ENCODE measurements at regions not wholly inside any gene's neighbourhood (a gene's known extent, or its start where the extent isn't known, plus 50 kb on each side); places are given as distances from the start of the nearest gene placed in this dataset.
"Not testable (repeated sequence)": the region's sequence is repeated elsewhere in the genome, so short reads cannot be mapped to it uniquely, and the experiment has no call there.

- no peak for DNase-seq
These were observed 826.0 kb downstream of the RAB28 start for GRCh38 chr4:12658146-12658545.

- DNase-seq, result no peak
These were observed 832.3 kb downstream of the RAB28 start for GRCh38 chr4:12651876-12652275.

GRCh38 chr4:12645732-12646131, 838.4 kb downstream of the RAB28 start:
- no peak for DNase-seq

DNA sequence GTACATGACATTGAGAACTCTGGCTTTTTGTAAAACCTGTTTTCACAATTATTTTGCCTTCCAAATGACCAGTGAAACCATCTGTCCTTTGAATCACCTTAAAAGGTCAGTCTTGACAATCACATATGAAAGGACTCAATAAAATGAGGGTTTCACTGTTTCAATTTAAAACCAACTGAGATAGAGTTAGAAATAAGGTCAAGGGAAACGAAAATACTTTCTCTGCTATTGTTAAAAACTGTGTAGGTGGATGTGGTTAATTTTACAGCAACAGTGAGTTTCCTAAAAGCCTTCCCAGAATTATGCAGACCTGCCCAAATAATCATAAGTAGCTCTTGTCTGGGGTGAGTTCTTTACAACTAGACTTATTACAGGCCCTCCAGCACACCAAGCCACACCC, 839.9 kb downstream of the RAB28 start:
- no peak for DNase-seq

DNA sequence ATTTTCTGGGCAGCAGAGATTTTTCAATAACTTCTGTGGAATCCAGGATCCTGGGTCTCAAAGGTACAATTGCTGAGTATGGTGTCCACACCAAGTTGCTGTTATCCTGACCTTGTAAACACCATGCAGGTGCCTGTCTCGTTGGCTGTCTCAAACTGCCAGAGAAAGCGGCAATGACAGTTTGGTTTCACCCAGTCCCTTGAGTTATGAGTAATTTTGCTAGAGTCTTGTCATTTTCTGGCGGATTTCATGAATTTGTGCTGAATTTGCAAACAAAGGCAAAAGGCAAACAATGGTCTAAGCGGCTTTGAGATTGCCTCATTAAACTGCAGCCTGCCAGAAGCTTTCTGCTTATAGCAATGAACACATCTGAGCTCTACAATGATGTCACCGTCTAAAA, 847.9 kb downstream of the RAB28 start:
- DNase-seq, result no peak

DNA sequence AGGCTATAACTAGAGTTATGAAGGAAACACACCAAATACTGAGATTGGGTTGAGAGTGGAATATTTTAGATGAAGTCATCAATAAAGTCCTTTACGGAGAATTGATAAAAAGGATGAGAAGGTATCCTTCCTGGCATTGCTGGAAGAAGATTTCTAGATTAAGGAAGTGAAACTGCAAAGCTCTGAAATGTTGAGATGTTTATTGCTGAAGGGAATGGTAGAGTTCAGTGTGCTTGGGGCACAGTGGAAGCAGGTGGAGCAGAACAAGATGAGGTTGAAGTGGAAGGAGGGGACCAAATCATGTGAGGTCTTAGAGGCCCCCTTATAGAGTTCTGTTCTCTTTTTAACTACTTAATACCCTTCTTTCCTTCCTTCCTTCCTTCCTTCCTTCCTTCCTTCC, 848.5 kb downstream of the RAB28 start:
- no peak for DNase-seq

DNA sequence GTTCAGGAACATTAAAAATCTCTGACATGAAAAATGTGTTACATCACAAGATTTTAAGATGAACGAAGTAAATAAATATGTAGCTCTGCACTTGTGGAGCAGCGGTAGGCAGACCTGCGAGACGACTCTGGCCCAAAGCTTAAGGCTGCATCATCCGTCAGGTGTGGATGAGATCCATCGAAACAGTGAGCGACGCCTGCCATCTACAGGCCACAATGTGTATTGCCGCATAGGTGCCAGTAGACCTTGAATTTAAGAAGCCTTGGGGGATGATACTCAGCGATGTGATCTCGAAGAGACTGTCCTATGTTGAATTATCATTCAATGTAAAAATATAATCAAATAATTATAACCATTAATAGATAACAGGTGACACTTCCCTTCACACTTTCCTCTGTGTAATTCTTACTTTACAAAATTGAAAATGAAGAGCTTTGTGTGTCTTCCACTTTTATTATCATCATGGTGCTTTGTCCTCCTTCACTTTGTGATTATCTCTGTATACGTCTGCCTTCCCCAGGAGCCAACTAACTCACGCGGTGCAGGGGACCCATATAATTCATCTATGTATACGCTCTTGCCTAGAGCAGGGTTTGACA, 851.0 kb downstream of the RAB28 start:
- peak; percentile 79 for DNase-seq

GRCh38 chr4:12615822-12616221, 868.3 kb downstream of the RAB28 start:
- DNase-seq, result no peak

DNA sequence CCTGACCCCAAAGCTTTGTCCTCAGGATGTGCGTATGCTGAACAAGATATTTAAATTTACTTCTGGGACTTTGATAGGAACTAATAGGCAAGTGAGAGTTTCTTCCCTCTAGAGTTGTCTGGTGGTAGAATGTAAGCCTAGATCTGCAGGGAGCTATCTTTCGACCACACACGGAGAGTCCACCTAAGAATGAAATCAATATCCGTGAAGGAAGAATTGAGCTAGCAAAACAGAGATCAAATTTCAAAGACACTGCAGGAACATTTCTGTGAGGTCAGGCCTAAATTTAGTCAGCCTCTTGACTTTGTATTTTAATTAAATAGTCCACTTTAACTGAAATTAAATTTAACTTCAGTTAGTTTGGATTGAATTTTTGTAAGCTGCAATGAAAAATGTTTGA, 871.3 kb downstream of the RAB28 start:
- no peak for DNase-seq

DNA sequence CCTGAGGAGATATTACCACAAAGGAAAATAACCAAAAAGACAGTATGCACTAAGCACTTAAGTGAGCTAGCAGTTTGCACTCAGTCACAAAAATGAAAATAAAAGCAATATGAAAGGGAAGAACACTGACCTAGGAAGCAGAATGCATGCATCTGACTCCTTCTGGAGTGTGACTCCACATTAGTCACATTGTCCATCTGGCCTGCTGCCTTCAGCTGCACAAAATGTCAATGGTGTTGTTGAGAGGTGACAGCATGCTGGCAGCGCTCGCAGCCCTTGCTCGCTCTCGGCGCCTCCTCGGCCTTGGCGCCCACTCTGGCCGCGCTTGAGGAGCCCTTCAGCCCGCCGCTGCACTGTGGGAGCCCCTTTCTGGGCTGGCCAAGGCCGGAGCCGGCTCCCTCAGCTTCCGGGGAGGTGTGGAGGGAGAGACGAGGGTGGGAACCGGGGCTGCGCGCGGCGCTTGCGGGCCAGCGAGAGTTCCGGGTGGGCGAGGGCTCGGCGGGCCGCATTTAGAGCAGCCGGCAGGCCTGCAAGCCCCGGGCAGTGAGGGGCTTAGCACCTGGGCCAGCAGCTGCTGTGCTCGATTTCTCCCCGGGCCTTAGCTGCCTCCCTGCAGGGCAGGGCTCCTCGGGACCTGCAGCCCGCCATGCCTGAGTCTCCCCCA, 874.8 kb downstream of the RAB28 start:
- DNase-seq, result not testable (repeated sequence)

- DNase-seq, result no peak
These were observed 888.2 kb downstream of the RAB28 start for GRCh38 chr4:12595986-12596385.

DNA sequence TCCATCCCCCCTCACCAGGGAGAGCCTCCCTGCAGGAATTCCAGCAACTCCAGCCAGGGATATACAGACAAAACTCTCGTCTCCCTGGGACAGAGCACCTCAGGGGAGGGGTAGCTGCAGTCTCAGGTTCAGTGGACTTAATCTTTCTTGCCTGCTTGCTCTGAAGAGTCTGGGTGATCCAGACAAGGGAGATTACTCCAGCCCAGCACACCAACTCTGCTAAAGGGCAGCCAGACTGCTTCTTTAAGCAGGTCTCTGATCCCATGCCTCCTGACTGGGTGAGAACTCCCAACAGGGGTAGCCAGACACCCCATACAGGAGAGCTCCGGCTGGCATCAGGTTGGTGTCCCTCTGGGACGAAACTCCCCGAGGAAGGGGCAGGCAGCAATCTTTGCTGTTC, 888.7 kb downstream of the RAB28 start:
- no peak for DNase-seq

DNA sequence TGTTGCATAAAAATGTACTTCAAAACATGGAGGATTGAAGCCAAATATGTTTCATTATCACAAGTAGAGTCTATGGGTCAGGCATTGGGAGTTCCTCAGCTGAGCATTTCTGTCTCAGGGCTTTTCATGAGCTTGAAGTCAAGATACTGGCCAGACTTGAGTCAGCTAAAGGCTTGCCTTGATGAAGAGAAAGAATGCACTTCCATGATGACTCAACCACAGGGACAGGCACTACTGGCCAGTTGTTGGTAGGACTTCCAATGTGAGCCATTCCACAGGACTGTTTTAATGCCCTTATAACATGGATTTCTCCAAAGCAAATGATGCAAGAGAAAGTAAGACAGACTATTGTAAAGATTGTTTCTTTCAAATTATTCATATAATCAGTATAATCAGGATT, 895.6 kb downstream of the RAB28 start:
- DNase-seq, result no peak

DNA sequence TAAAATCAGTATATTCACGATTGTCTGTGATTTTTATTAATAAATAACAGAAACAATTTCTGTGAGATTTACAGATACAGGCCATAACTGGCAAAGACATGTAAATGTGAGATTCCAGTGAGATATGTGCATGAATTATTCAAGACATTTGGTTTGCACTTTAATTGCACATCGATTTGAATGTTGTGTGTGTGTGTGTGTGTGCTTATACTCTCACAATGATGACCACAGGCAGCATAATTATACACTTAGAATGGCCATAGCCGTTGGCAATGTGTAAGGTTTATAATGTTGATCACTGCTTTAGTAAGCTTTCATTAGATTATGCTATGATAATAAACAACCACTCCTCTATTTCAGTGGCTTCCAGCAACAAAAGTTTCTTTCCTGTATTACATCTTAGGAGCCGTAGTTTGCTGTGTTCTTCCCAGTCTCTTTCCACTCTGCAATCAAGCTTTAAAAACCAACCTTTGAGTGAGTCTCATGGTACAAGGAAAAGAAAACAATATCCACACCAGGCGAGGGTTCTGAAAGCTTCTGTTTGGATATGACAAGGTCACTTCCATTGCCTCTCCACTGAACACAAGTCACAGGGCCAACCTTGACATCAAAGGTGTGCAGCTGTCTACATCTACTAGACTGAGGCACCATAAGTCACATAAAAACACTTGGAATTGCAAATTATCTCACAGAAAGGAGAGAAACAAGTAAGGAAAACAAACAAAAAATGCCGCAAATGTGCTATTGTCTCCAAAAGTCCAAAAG, 897.7 kb downstream of the RAB28 start:
- DNase-seq, result no peak

DNA sequence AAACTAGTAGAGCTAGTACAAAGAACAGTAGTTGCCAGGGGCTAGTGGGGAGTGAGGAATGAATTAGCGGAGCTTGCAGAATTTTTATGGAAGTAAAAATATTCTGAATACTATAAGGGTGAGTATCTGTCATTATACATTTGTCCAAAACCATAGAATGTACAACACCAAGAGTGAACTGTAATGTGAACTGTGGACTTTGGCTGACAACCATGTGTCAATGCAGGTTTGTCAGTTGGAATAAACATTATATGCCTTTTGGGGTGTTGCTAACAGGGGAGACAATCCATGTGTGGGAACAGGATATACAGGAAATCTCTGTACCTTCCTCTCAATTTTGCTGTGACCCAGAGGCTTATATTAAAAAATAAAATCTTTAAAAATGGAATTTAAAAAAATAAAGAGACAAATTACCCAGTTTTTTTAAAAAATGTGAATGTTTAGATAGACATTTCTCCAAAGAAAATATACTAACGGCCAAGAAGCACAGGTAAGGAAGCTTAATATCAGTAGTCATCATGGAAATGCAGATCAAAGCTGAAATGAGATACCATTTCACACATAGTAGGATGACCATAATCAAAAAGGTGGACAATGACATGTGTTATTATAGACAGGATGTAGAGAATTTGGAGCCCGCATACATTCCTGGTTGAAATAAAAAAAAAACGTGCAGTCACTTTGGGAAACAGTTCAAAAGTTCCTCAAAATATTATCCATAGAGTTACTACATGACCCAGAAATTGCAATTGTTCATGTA, 899.8 kb downstream of the RAB28 start:
- no peak for DNase-seq

DNA sequence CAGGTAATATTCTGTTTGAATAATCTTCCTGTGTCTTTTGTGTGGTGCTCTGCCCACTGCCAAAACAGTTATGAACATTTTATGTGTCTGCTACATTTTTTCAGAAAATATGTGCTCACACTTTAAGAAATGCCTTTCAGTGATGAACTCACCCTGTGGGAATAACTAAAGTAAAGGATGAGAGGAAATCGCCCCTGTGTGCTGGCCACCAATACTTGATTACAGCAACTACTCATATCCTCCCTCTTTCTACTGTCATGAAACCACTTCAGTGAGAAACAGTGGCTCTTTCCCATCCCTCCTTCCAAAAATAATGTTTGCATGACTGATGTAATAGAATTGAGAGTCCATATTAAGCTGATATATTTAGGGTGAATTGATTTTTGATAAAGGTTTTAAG, 900.9 kb downstream of the RAB28 start:
- no peak for DNase-seq

DNA sequence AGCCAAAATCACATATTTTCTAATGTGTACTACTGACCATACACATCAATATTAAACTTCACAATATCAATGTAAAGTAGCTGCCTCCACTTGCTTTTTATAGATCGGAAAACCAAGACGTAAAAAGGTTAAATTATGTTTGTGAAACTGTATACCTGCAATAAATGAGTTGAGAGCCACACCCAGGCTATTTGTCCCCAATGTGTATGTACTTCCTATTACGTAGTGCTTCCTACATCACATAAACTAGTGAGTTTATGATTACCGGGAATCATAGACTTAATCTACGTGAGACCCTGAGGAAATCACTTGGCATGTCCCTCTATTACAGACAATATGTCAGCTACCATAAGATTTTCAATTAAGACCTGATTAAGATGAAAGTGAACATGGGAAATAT, 903.4 kb downstream of the RAB28 start:
- DNase-seq, result no peak

DNA sequence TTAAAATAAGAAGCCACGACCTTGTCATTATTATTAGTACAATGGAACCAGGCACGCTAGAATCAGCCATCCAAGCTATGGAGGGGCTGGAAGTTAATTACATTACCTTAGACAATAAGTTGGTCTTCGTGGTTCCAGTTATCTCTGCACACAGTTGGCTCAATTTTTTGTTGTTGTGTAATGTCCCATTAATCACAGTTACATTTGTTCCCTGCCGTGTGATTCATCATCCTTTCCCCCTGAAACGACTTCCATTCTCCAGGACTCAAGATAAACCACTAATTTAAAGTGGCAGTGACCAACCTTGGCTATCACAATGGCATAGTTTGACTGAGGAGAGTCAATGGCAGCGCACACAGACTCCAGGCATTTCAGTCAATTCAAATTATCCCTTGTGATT, 905.0 kb downstream of the RAB28 start:
- no peak for DNase-seq

- DNase-seq, result no peak
These were observed 907.7 kb downstream of the RAB28 start for GRCh38 chr4:12576409-12576808.

DNA sequence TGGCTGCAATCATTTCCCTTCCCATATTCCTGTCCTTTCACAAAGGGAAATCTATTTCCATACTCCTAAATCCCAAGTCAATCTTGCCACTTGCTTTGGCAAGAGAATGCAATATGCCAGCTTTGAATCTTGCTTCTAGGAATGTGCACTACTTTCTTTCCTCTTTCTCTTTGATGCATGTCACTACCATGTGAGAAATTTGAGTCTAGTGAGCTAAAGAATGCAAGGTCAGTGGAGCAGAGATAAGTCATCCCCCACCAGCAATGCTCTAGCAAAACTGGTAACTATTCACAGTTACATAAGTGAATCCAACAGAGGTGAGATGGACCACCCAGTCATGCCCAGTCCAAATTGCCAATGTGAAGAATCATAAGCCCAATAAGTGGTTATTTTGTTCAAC, 910.4 kb downstream of the RAB28 start:
- DNase-seq, result no peak

GRCh38 chr4:12562476-12563140, 921.5 kb downstream of the RAB28 start:
- no peak for DNase-seq

DNA sequence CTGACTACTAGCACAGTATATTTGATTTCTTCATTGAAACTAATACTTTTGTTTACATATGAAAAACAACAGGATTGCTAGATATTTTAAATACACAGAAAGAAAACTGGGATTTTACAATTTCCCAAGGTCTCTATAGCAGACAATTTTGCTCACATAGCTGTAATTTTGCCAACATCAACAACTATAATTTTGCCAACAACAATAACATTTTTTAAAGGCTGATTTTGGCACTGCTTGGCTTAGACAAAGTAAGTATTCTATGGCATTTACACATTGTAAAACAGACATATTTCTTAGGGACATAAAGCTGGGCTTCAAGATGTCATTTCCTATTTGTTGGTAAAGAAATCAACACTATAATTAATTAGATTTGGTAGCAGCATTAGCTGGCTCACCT, 922.1 kb downstream of the RAB28 start:
- no peak for DNase-seq

DNA sequence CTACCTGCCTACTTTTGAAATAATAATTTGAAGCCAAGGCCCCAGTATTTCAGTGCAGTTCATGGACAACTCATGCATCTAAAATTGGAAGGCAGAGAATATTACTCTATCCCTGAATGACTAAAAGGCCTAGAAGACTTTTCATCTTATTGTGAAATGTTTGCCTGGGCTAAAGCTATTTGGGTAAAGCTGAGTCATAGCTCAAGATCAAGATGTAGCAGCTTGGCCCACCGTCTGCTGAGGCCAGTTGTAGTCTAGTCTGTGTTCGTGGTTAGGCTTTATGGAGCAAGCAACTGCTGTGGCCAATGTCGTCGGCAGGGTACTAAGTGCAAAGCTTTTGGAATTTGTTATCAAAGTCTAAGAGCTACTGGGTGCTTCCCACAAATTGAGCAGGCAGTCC, 929.1 kb downstream of the RAB28 start:
- DNase-seq, result peak; percentile 38
